SK-N-SH (cell line): ENCODE measurements at regions not wholly inside any gene's neighbourhood (a gene's known extent, or its start where the extent isn't known, plus 50 kb on each side); places are given as distances from the start of the nearest gene placed in this dataset.

Source experiments
- CTCF ChIA-PET: fragments of 300-600, 350-600 bp; formaldehyde crosslinking; extraction: SDS; loops from one replicate; lab custom pipeline; 2021; lab: Yijun Ruan, JAX
- POLR2A ChIA-PET: fragments of 350-600 bp; sonication (Branson Sonifier 250); formaldehyde crosslinking; extraction: SDS; loops from one replicate; lab custom pipeline; 2020; ENCODE audit warnings: antibody characterized with exemption, inconsistent platforms; lab: Yijun Ruan, JAX
- DNase-seq: peaks from one replicate; pipeline ENCODE4 v3.0.0; 2012
- H2AFZ ChIP-seq: fragments of 200-600 bp; sonication (generic); 2 replicates; pipeline ENCODE4 v1.8.1; 2016; ENCODE audit warnings: antibody characterized with exemption, mild to moderate bottlenecking, low read depth
- H3F3A ChIP-seq: fragments of 200-600 bp; sonication (generic); replicated peaks from 2 replicates; pipeline ENCODE3; 2016; ENCODE audit warnings: antibody characterized with exemption, mild to moderate bottlenecking; ENCODE audit not compliant: insufficient read depth
- H3K27ac ChIP-seq, 2 experiments: fragments of 200-500 bp in 1 of 2; fragments of 200-600 bp in 1 of 2; sonication (Bioruptor generic) in 1 of 2; sonication (generic), shearing (Covaris generic) in 1 of 2; 2 replicates each; pipeline versions ENCODE4 v1.5.1 to v1.6.1; 2014 to 2016; ENCODE audit warnings: low read depth in 2 of 2, inconsistent platforms in 1 of 2, low read length in 1 of 2, mild to moderate bottlenecking in 1 of 2, mixed read lengths in 1 of 2
- H3K27me3 ChIP-seq: fragments of 200-600 bp; sonication (generic), shearing (Covaris generic); 2 replicates; pipeline ENCODE4 v1.6.1; 2016; ENCODE audit warnings: mixed run types; ENCODE audit not compliant: insufficient read depth
- H3K36me3 ChIP-seq, 2 experiments: fragments of 200-500 bp in 1 of 2; fragments of 200-600 bp in 1 of 2; sonication (Bioruptor generic) in 1 of 2; sonication (generic) in 1 of 2; replicated peaks in 1 of 2; 2 replicates each; pipeline versions ENCODE3 to v1.5.1; 2014 to 2016; ENCODE audit warnings: low read length in 1 of 2, mild to moderate bottlenecking in 1 of 2; ENCODE audit not compliant: insufficient read depth in 2 of 2, control insufficient read depth in 1 of 2
- H3K4me1 ChIP-seq, 2 experiments: fragments of 200-500 bp in 1 of 2; fragments of 200-600 bp in 1 of 2; sonication (Bioruptor generic) in 1 of 2; sonication (generic), shearing (Covaris generic) in 1 of 2; 2 replicates each; pipeline versions ENCODE4 v1.5.1 to v1.6.1; 2014 to 2016; ENCODE audit warnings: low read depth in 1 of 2, low read length in 1 of 2, mixed run types in 1 of 2; ENCODE audit not compliant: insufficient read depth in 2 of 2, control insufficient read depth in 1 of 2
- H3K4me2 ChIP-seq: fragments of 200-600 bp; sonication (generic), shearing (Covaris generic); 2 replicates; pipeline ENCODE4 v1.6.1; 2017; ENCODE audit warnings: mixed run types
- H3K4me3 ChIP-seq, 2 experiments: fragments of 200-500 bp in 1 of 2; fragments of 200-600 bp in 1 of 2; sonication (Bioruptor generic) in 1 of 2; sonication (generic), shearing (Covaris generic) in 1 of 2; 2 replicates each; pipeline versions ENCODE4 v1.5.1 to v1.8.1; 2014 to 2016; ENCODE audit warnings: low read depth in 2 of 2, inconsistent platforms in 1 of 2, low read length in 1 of 2, mild to moderate bottlenecking in 1 of 2, mixed read lengths in 1 of 2, moderate library complexity in 1 of 2
- H3K79me2 ChIP-seq: fragments of 200-600 bp; sonication (generic); 2 replicates; pipeline ENCODE4 v1.8.1; 2017; ENCODE audit warnings: mild to moderate bottlenecking; ENCODE audit not compliant: insufficient read depth
- H3K9ac ChIP-seq: fragments of 200-600 bp; sonication (generic); 2 replicates; pipeline ENCODE4 v1.6.1; 2017; ENCODE audit warnings: mixed run types
- H3K9me2 ChIP-seq: fragments of 200-600 bp; sonication (generic); 2 replicates; pipeline ENCODE4 v1.6.1; 2017; ENCODE audit warnings: mixed run types
- H3K9me3 ChIP-seq: fragments of 200-600 bp; sonication (generic); 2 replicates; pipeline ENCODE4 v1.6.1; 2017; ENCODE audit warnings: mixed run types, mild to moderate bottlenecking, moderate library complexity
- H4K20me1 ChIP-seq: fragments of 200-600 bp; sonication (generic); 2 replicates; pipeline ENCODE4 v1.6.1; 2017; ENCODE audit warnings: mild to moderate bottlenecking, mixed run types; ENCODE audit not compliant: insufficient read depth
- CHD2 ChIP-seq: fragments of 150-350 bp; IDR thresholded peaks from 2 replicates; pipeline ENCODE4 v1.6.1; 2018; ENCODE audit warnings: low read length; ENCODE audit not compliant: partially characterized antibody
- EZH2phosphoT487 ChIP-seq: fragments of 200-600 bp; sonication (generic); IDR thresholded peaks from 2 replicates; pipeline ENCODE4 v1.6.1; 2017; ENCODE audit warnings: low read depth, mixed run types, mild to moderate bottlenecking, antibody characterized with exemption, moderate library complexity, borderline replicate concordance
- FOXM1 ChIP-seq: IDR thresholded peaks from 2 replicates; pipeline ENCODE4 v1.4.0; 2012; ENCODE audit warnings: low read depth, mild to moderate bottlenecking
- GABPA ChIP-seq: IDR thresholded peaks from 2 replicates; pipeline ENCODE4 v1.4.0; 2012; ENCODE audit warnings: low read depth, mild to moderate bottlenecking
- MEF2A ChIP-seq: IDR thresholded peaks from 2 replicates; pipeline ENCODE4 v1.4.0; 2012; ENCODE audit warnings: low read depth, borderline replicate concordance
- MXI1 ChIP-seq: IDR thresholded peaks from 2 replicates; pipeline ENCODE4 v1.6.1; 2012; ENCODE audit warnings: mild to moderate bottlenecking, low read depth, low read length, improper control_type of control experiment
- NFIC ChIP-seq: IDR thresholded peaks from 2 replicates; pipeline ENCODE4 v1.4.0; 2012; ENCODE audit warnings: borderline replicate concordance
- PBX3 ChIP-seq: IDR thresholded peaks from 2 replicates; pipeline ENCODE4; 2012
- POLR2AphosphoS5 ChIP-seq: IDR thresholded peaks from 2 replicates; pipeline ENCODE4 v1.6.1; 2012; ENCODE audit warnings: low read depth, low read length
- RAD21 ChIP-seq: IDR thresholded peaks from 2 replicates; pipeline ENCODE4 v1.6.1; 2012; ENCODE audit warnings: mild to moderate bottlenecking, low read length
- RCOR1 ChIP-seq: fragments of 150-350 bp; IDR thresholded peaks from 2 replicates; pipeline ENCODE4 v1.6.1; 2017; ENCODE audit warnings: antibody characterized with exemption, low read length
- REST ChIP-seq: IDR thresholded peaks from 2 replicates; pipeline ENCODE4 v1.6.1; 2012; ENCODE audit warnings: mild to moderate bottlenecking, low read depth, low read length, moderate library complexity
- RXRA ChIP-seq: IDR thresholded peaks from 2 replicates; pipeline ENCODE4 v1.4.0; 2012; ENCODE audit warnings: low read depth, mild to moderate bottlenecking, borderline replicate concordance
- SIN3A ChIP-seq: IDR thresholded peaks from 2 replicates; pipeline ENCODE4 v1.6.1; 2012; ENCODE audit warnings: low read depth, mild to moderate bottlenecking, low read length, moderate library complexity, borderline replicate concordance
- SMC3 ChIP-seq: IDR thresholded peaks from 2 replicates; pipeline ENCODE4 v1.6.1; 2012; ENCODE audit warnings: low read depth, low read length, improper control_type of control experiment
- TEAD4 ChIP-seq: IDR thresholded peaks from 2 replicates; pipeline ENCODE4 v1.4.0; 2012; ENCODE audit warnings: mild to moderate bottlenecking, borderline replicate concordance; ENCODE audit not compliant: insufficient read depth
- USF2 ChIP-seq: fragments of 150-350 bp; IDR thresholded peaks from 2 replicates; pipeline ENCODE4 v1.6.1; 2017; ENCODE audit warnings: antibody characterized with exemption, low read length, low read depth, borderline replicate concordance
- YY1 ChIP-seq: IDR thresholded peaks from 2 replicates; pipeline ENCODE4 v1.4.0; 2012; ENCODE audit warnings: low read depth, mild to moderate bottlenecking
- WGBS: methylation state at CpG from one replicate; pipeline ENCODE4 v1.1.6; 2017; ENCODE audit warnings: low lambda C conversion rate; 5-methylcytosine and 5-hydroxymethylcytosine counted together
- TF ChIP-seq, protein P1 (sequence below): IDR thresholded peaks from 2 replicates; pipeline ENCODE4 v1.4.0; 2012; ENCODE audit warnings: low read depth
- TF ChIP-seq, protein P2 (sequence below): IDR thresholded peaks from 2 replicates; pipeline ENCODE4 v1.4.0; 2012; ENCODE audit warnings: low read depth, borderline replicate concordance

DNA sequence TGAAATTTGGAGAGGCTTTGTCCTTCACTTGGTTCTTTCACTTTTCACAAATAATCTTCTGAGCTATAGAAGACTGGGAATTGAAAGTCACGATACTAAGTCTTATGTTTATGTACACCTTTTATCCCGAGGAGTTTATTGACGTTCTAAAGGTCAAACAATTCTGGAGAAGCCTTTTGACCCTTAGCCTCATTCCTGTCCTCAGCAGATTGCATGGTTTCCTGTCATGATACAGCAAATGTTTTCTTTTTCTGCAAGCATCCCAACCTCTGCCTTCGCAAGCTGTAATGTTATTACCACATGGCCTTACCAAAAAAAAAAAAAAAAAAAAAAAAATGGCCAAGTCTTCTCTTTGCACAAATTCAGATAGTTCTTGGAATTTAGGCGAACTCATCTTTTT lies 411.7 kb upstream of the FLRT2 start:
- no peaks in the 10 kb centered on the region for H3K36me3 ChIP-seq
- no peaks in the 10 kb centered on the region for H3K9me2 ChIP-seq
- no peak overlapping the region for H3K4me3 ChIP-seq
- CTCF ChIA-PET: no interaction called here
- no peak overlapping the region for H3K9ac ChIP-seq
- H3K4me1 ChIP-seq: no peaks in the 10 kb centered on the region
- H2AFZ ChIP-seq: no peak overlapping the region
- POLR2A ChIA-PET: no interaction called here
- DNase-seq: no peak
- no peak overlapping the region for H3K27ac ChIP-seq
- H3K9me3 ChIP-seq: no peaks in the 10 kb centered on the region
- H3K4me2 ChIP-seq: no peak overlapping the region
- H3F3A ChIP-seq: no peaks in the 10 kb centered on the region
- TF ChIP-seq, protein P1, sequence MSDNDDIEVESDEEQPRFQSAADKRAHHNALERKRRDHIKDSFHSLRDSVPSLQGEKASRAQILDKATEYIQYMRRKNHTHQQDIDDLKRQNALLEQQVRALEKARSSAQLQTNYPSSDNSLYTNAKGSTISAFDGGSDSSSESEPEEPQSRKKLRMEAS: no peak
- TF ChIP-seq NFIC (no peak), CHD2 (no peak), PBX3 (no peak)
- TF ChIP-seq, all 33 proteins: peak for 0
- H4K20me1 ChIP-seq: no peaks in the 10 kb centered on the region
- no peaks in the 10 kb centered on the region for H3K27me3 ChIP-seq
- WGBS: under 1% methylated on average over 5 of the region's 5 CpGs
- no peaks in the 10 kb centered on the region for H3K79me2 ChIP-seq

DNA sequence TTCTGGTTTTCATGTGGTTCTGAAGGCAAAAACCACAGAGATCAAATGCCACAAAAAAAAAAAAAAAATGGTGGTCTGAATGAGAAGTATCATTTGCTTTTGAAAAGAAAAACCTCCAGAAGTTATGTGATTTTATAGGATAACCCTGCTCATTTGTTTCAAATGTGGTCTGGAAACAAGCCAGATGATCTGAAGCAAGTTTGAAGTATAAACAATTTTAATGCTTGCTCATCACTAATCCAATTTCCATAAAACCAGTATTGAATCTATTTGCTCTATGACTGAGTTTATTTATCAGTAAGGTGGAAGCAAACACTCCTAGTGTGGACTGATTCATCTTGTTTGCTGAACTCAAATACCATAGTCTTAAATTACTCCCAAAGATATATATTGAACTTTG lies 407.3 kb upstream of the FLRT2 start:
- H3F3A ChIP-seq: no peaks in the 10 kb centered on the region
- POLR2A ChIA-PET: no interaction called here
- no peak overlapping the region for H3K27ac ChIP-seq
- no peaks in the 10 kb centered on the region for H3K27me3 ChIP-seq
- TF ChIP-seq RAD21: no peak
- no peak for TF ChIP-seq SMC3
- TF ChIP-seq NFIC: no peak
- TF ChIP-seq SIN3A: no peak
- no peak for TF ChIP-seq MEF2A
- no peak for TF ChIP-seq PBX3
- TF ChIP-seq MXI1: no peak
- no peak for TF ChIP-seq GABPA
- TF ChIP-seq, protein P2, sequence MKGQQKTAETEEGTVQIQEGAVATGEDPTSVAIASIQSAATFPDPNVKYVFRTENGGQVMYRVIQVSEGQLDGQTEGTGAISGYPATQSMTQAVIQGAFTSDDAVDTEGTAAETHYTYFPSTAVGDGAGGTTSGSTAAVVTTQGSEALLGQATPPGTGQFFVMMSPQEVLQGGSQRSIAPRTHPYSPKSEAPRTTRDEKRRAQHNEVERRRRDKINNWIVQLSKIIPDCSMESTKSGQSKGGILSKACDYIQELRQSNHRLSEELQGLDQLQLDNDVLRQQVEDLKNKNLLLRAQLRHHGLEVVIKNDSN: no peak
- no peak for TF ChIP-seq USF2
- no peak for TF ChIP-seq POLR2AphosphoS5
- TF ChIP-seq, protein P1: no peak
- TF ChIP-seq EZH2phosphoT487: no peak
- TF ChIP-seq RXRA: no peak
- no peak for TF ChIP-seq RCOR1
- no peak for TF ChIP-seq TEAD4
- TF ChIP-seq YY1: no peak
- no peak for TF ChIP-seq REST
- no peak for TF ChIP-seq FOXM1
- H3K4me3 ChIP-seq: no peak overlapping the region
- no peak overlapping the region for H3K9ac ChIP-seq
- CTCF ChIA-PET: no interaction called here
- no peaks in the 10 kb centered on the region for H3K9me3 ChIP-seq
- no peaks in the 10 kb centered on the region for H3K36me3 ChIP-seq
- no peak overlapping the region for H3K4me2 ChIP-seq
- no peak overlapping the region for H2AFZ ChIP-seq
- no peaks in the 10 kb centered on the region for H4K20me1 ChIP-seq
- no peaks in the 10 kb centered on the region for H3K4me1 ChIP-seq
- H3K9me2 ChIP-seq: no peaks in the 10 kb centered on the region
- no peaks in the 10 kb centered on the region for H3K79me2 ChIP-seq
- no peak for DNase-seq
